A549 (cell line): ENCODE measurements at regions not wholly inside any gene's neighbourhood (a gene's known extent, or its start where the extent isn't known, plus 50 kb on each side); places are given as distances from the start of the nearest gene placed in this dataset.

ENCODE experiments used
- ATAC-seq, 2 experiments: fragments of 200-7000 bp in 1 of 2; fragments of >200 bp in 1 of 2; cut with Nextera tagmentation in 1 of 2; cut with Tn5 transposase in 1 of 2; 3 replicates each; pipeline versions ENCODE4 v1.8.0 to v1.9.1; 2018 to 2020; ENCODE audit warnings: mild to moderate bottlenecking in 1 of 2, moderate library complexity in 1 of 2
- CTCF ChIA-PET: fragments of 300-600 bp; sonication (Branson Sonifier 250); formaldehyde crosslinking; extraction: SDS; loops from one replicate; lab custom pipeline; 2021; ENCODE audit warnings: antibody characterized with exemption, inconsistent platforms; lab: Yijun Ruan, JAX
- POLR2A ChIA-PET: fragments of 350-600 bp; formaldehyde crosslinking; extraction: SDS; loops from one replicate; lab custom pipeline; 2021; ENCODE audit warnings: antibody characterized with exemption, inconsistent platforms; lab: Yijun Ruan, JAX
- DNase-seq, 2 experiments: peaks; one replicate each; pipeline versions ENCODE4 v3.0.0 to v3.0.0-alpha.2; 2011 to 2016; ENCODE audit warnings: low read depth in 1 of 2, low spot score in 1 of 2
- FAIRE-seq: peaks from 2 replicates; lab custom pipeline; 2011; peaks lifted over from hg19 to GRCh38; lab: Jason Lieb, UNC
- H3K27ac ChIP-seq, 2 experiments: fragments of >200 bp; sonication (Bioruptor Twin); formaldehyde crosslinking; 3 replicates each; pipeline ENCODE4 v1.5.1; 2016 to 2017
- H3K4me1 ChIP-seq: fragments of >200 bp; sonication (Bioruptor Twin); formaldehyde crosslinking; 3 replicates; pipeline ENCODE4 v1.6.1; 2016
- H3K4me2 ChIP-seq: fragments of >200 bp; sonication (Bioruptor Twin); formaldehyde crosslinking; 3 replicates; pipeline ENCODE4 v1.6.1; 2016
- H3K4me3 ChIP-seq: fragments of >200 bp; sonication (Bioruptor Twin); formaldehyde crosslinking; 3 replicates; pipeline ENCODE4 v1.5.1; 2016
- H3K9me3 ChIP-seq: fragments of >200 bp; sonication (Bioruptor Twin); formaldehyde crosslinking; 3 replicates; pipeline ENCODE4 v1.6.1; 2016
- ATOH8 ChIP-seq: fragments of 250-450 bp; sonication (Bioruptor Pico); IDR thresholded peaks from 2 replicates; pipeline ENCODE4 v1.5.0; 2020; ENCODE audit warnings: low read depth, mild to moderate bottlenecking, moderate library complexity
- BCL3 ChIP-seq: fragments of >200 bp; sonication (Bioruptor Twin); formaldehyde crosslinking; IDR thresholded peaks from 3 replicates; pipeline ENCODE4 v1.6.1; 2016
- CBX8 ChIP-seq: fragments of 200-600 bp; sonication (generic); IDR thresholded peaks from 2 replicates; pipeline ENCODE4 v1.6.1; 2016
- CHD2 ChIP-seq: fragments of 150-350 bp; IDR thresholded peaks from 2 replicates; pipeline ENCODE4 v1.6.1; 2014; ENCODE audit warnings: low read length; ENCODE audit not compliant: partially characterized antibody
- CTCF ChIP-seq: fragments of >200 bp; sonication (Bioruptor Twin); formaldehyde crosslinking; IDR thresholded peaks from 3 replicates; pipeline ENCODE4 v1.5.1; 2016
- EHF ChIP-seq: fragments of 250-450 bp; sonication (Bioruptor Pico); IDR thresholded peaks from 2 replicates; pipeline ENCODE4 v1.5.0; 2020; ENCODE audit warnings: mild to moderate bottlenecking
- EP300 ChIP-seq, 2 experiments: fragments of >200 bp; sonication (Bioruptor Twin); formaldehyde crosslinking; IDR thresholded peaks; 2 replicates in 1 of 2; 3 replicates in 1 of 2; pipeline ENCODE4 v1.6.1; 2016 to 2017
- GATA3 ChIP-seq: IDR thresholded peaks from 2 replicates; pipeline ENCODE4 v1.6.1; 2012; ENCODE audit warnings: borderline replicate concordance
- MAX ChIP-seq: IDR thresholded peaks from 2 replicates; pipeline ENCODE4 v1.6.1; 2012
- MYC ChIP-seq: IDR thresholded peaks from 2 replicates; pipeline ENCODE4 v1.6.1; 2012; ENCODE audit warnings: mild to moderate bottlenecking, inconsistent platforms, low read length, improper control_type of control experiment, borderline replicate concordance
- NR3C1 ChIP-seq: fragments of >200 bp; sonication (Bioruptor Twin); formaldehyde crosslinking; IDR thresholded peaks from 3 replicates; pipeline ENCODE4 v1.6.1; 2017
- PBX3 ChIP-seq: IDR thresholded peaks from 2 replicates; pipeline ENCODE4 v1.6.1; 2012
- POLR2A ChIP-seq: IDR thresholded peaks from 2 replicates; pipeline ENCODE4 v1.6.1; 2012; ENCODE audit warnings: mild to moderate bottlenecking, low read length
- RAD21 ChIP-seq, 2 experiments: fragments of >200 bp in 1 of 2; sonication (Bioruptor Twin) in 1 of 2; formaldehyde crosslinking in 1 of 2; IDR thresholded peaks in 1 of 2; conservative IDR thresholded peaks in 1 of 2; 2 replicates in 1 of 2; 3 replicates in 1 of 2; pipeline ENCODE4 v1.6.1; 2012 to 2018; ENCODE audit warnings: inconsistent platforms in 1 of 2
- RARB ChIP-seq: fragments of 250-450 bp; sonication (Bioruptor Pico); IDR thresholded peaks from 2 replicates; pipeline ENCODE4 v1.8.0; 2021; ENCODE audit warnings: mild to moderate bottlenecking, moderate library complexity
- REST ChIP-seq: fragments of 200-600 bp; sonication (generic); IDR thresholded peaks from 2 replicates; pipeline ENCODE4 v1.6.1; 2016; ENCODE audit warnings: antibody characterized with exemption, mild to moderate bottlenecking, moderate library complexity
- RNF2 ChIP-seq: fragments of 200-600 bp; sonication (generic); IDR thresholded peaks from 2 replicates; pipeline ENCODE4 v1.6.1; 2016; ENCODE audit warnings: low read depth, mild to moderate bottlenecking, antibody characterized with exemption, moderate library complexity, borderline replicate concordance
- TFCP2L1 ChIP-seq: fragments of 250-450 bp; sonication (Bioruptor Pico); IDR thresholded peaks from 2 replicates; pipeline ENCODE4 v1.5.0; 2021; ENCODE audit warnings: mild to moderate bottlenecking
- WGBS: methylation state at CpG from one replicate; pipeline ENCODE4 v1.1.6; 2017; ENCODE audit errors: missing lambda C conversion rate; 5-methylcytosine and 5-hydroxymethylcytosine counted together

- TF ChIP-seq REST (no peak), EHF (no peak), PBX3 (no peak), RARB (CRISPR knock-in tag) (no peak), ATOH8 (CRISPR knock-in tag) (no peak), RAD21 (conservative IDR thresholded peaks at IDR 0.05 in 1 of 2, IDR thresholded peaks at IDR 0.05 in 1 of 2) (no peak), MYC (no peak), EP300 (IDR thresholded peaks at IDR 0.05) (no peak), MAX (no peak)
Observed at GRCh38 chr15:92315144-92315543, 78.5 kb upstream of the ST8SIA2 start (continued).

GRCh38 chr15:92315595-92316211, 78.0 kb upstream of the ST8SIA2 start:
- TF ChIP-seq NR3C1: no peak
- no peak for TF ChIP-seq CHD2
- no peak for TF ChIP-seq BCL3
- TF ChIP-seq MAX: no peak
- no peak for TF ChIP-seq RAD21 (conservative IDR thresholded peaks at IDR 0.05 in 1 of 2, IDR thresholded peaks at IDR 0.05 in 1 of 2)
- TF ChIP-seq POLR2A: no peak
- no peak for TF ChIP-seq RNF2
- TF ChIP-seq CBX8: no peak
- TF ChIP-seq REST: no peak
- no peak for TF ChIP-seq CTCF
- no peak for TF ChIP-seq GATA3
- no peak for TF ChIP-seq TFCP2L1
- CTCF ChIA-PET: interaction anchor here (0.7 to 1.1 kb wide), 2 partner anchors 20 to 611 kb away, joined by 3 read pairs; no protein-coding TSS in a partner anchor
- no peak overlapping the region for H3K4me2 ChIP-seq
- H3K4me1 ChIP-seq: no peaks in the 10 kb centered on the region
- WGBS: 12% methylated on average over 2 of the region's 2 CpGs
- POLR2A ChIA-PET: no interaction called here
- ATAC-seq (no peak), FAIRE-seq (no peak), DNase-seq (no peak)
- no peaks in the 10 kb centered on the region for H3K9me3 ChIP-seq
- no peak overlapping the region for H3K27ac ChIP-seq
- no peak overlapping the region for H3K4me3 ChIP-seq
